HFF-Myc (cell line): ENCODE measurements at regions not wholly inside any gene's neighbourhood (a gene's known extent, or its start where the extent isn't known, plus 50 kb on each side); places are given as distances from the start of the nearest gene placed in this dataset.

Experiments used
- DNase-seq: peaks from one replicate; pipeline ENCODE4 v3.0.0-alpha.2; 2011; ENCODE audit warnings: low read depth; ENCODE audit errors: extremely low read depth
- H3K4me3 ChIP-seq: replicated peaks from 2 replicates; pipeline ENCODE4 v1.5.1; 2011; ENCODE audit warnings: low read depth, mild to moderate bottlenecking, control low read depth, low read length
- TF ChIP-seq, protein P1 (sequence below): IDR thresholded peaks from 2 replicates; pipeline ENCODE4 v1.5.1; 2012; ENCODE audit warnings: mild to moderate bottlenecking, low read depth, low read length, control low read depth; ENCODE audit errors: missing control alignments

DNA sequence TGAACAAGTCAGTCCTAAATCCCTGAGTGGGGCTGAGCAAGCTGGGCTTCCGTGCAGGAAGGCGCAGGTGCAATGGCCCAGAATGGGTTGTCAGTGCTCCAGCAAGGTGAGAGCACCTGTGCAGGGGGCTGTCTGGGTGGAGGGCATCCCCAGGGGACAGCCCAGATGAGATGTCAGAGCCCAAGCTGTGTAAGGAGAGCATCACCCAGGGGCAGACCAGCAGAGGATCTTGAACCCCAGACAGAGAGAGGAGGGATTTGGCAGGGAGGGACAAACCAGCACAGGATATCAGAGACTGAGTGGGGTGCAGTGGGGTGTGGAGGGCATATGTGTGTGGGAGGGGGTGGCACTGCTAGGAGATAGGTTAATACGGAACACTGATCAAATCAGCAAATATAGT is 114.9 kb upstream of the TMEM45B start:
- H3K4me3 ChIP-seq, result no peak overlapping the region
- DNase-seq, result no peak
- TF ChIP-seq, protein P1, sequence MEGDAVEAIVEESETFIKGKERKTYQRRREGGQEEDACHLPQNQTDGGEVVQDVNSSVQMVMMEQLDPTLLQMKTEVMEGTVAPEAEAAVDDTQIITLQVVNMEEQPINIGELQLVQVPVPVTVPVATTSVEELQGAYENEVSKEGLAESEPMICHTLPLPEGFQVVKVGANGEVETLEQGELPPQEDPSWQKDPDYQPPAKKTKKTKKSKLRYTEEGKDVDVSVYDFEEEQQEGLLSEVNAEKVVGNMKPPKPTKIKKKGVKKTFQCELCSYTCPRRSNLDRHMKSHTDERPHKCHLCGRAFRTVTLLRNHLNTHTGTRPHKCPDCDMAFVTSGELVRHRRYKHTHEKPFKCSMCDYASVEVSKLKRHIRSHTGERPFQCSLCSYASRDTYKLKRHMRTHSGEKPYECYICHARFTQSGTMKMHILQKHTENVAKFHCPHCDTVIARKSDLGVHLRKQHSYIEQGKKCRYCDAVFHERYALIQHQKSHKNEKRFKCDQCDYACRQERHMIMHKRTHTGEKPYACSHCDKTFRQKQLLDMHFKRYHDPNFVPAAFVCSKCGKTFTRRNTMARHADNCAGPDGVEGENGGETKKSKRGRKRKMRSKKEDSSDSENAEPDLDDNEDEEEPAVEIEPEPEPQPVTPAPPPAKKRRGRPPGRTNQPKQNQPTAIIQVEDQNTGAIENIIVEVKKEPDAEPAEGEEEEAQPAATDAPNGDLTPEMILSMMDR, result no peak

- TF ChIP-seq, protein P1, result no peak
- no peak for DNase-seq
- no peak overlapping the region for H3K4me3 ChIP-seq
These were observed 113.9 kb upstream of the TMEM45B start for GRCh38 chr11:129701706-129702105.

GRCh38 chr11:129702410-129703398 is 112.9 kb upstream of the TMEM45B start:
- TF ChIP-seq, protein P1, result no peak
- H3K4me3 ChIP-seq, result no peak overlapping the region
- no peak for DNase-seq

GRCh38 chr11:129703846-129704245 is 111.8 kb upstream of the TMEM45B start:
- TF ChIP-seq, protein P1, result no peak
- H3K4me3 ChIP-seq, result no peak overlapping the region
- no peak for DNase-seq

- H3K4me3 ChIP-seq, result no peak overlapping the region
- DNase-seq, result no peak
- TF ChIP-seq, protein P1, result no peak
These were observed 110.8 kb upstream of the TMEM45B start for GRCh38 chr11:129704831-129705230.

DNA sequence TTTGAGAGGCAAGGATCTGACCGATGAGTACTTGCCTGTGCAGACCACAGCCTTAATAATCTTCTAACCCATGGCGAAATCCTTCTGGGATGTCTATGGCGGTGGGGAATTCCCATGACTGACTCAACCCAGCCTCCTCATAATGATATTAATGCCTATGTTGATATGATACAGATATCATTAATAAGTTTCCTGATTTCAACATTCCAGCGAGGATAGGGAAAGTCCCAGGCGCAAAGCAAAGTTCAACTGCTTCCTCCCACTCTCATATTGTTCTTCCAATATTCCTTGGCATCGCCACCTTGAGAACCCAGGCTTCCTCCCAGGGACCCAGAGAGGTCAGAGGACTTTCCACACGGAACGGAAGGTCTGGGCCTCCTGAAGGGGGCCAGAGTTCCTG is 110.3 kb upstream of the TMEM45B start:
- DNase-seq, result no peak
- no peak overlapping the region for H3K4me3 ChIP-seq
- TF ChIP-seq, protein P1, result no peak

- TF ChIP-seq, protein P1, result no peak
- no peak overlapping the region for H3K4me3 ChIP-seq
- DNase-seq, result no peak
These were observed 109.7 kb upstream of the TMEM45B start for GRCh38 chr11:129705933-129706332.
